PC-3 (cell line): ENCODE measurements at regions not wholly inside any gene's neighbourhood (a gene's known extent, or its start where the extent isn't known, plus 50 kb on each side); places are given as distances from the start of the nearest gene placed in this dataset.

Source experiments
- ATAC-seq: fragments of 200-7000 bp; cut with Tn5 transposase; 2 replicates; pipeline ENCODE4 v1.9.1; 2020; ENCODE audit warnings: mild to moderate bottlenecking, moderate library complexity
- BruUV-seq: library from RNA; stranded (reverse); fragments of 400-500 nt; replicated peaks from 2 replicates; lab custom pipeline; 2021; lab: Mats Ljungman, UMichigan
- CTCF ChIA-PET: fragments of 300-600 bp; sonication (Branson Sonifier 250); formaldehyde crosslinking; loops from one replicate; lab custom pipeline; 2022; ENCODE audit warnings: antibody characterized with exemption; lab: Charles Lee
- POLR2A ChIA-PET: fragments of 300-600 bp; sonication (Branson Sonifier 250); formaldehyde crosslinking; loops from one replicate; lab custom pipeline; 2022; ENCODE audit warnings: antibody characterized with exemption; ENCODE audit not compliant: unreplicated experiment; lab: Charles Lee
- DNase-seq: peaks from one replicate; pipeline ENCODE4 v3.0.0-alpha.2; 2015
- H2AFZ ChIP-seq: fragments of 300-600 bp; sonication (generic); 2 replicates; pipeline ENCODE4 v1.6.0; 2016; ENCODE audit warnings: antibody characterized with exemption, low read length
- H3F3A ChIP-seq: fragments of 300-600 bp; sonication (generic); one replicate; pipeline ENCODE4 v1.6.0; 2017; ENCODE audit warnings: antibody characterized with exemption, low read length, control low read depth, mild to moderate bottlenecking; ENCODE audit not compliant: unreplicated experiment
- H3K27ac ChIP-seq: fragments of 300-600 bp; sonication (generic); 2 replicates; pipeline ENCODE4 v1.5.1; 2016; ENCODE audit warnings: mild to moderate bottlenecking, low read length
- H3K27me3 ChIP-seq: fragments of 300-600 bp; sonication (generic); 2 replicates; pipeline ENCODE4 v1.6.1; 2016; ENCODE audit warnings: low read length, mixed read lengths
- H3K36me3 ChIP-seq: fragments of 300-600 bp; sonication (generic); 2 replicates; pipeline ENCODE4 v1.6.1; 2016; ENCODE audit warnings: low read depth, mixed run types, low read length, mixed read lengths
- H3K4me1 ChIP-seq: fragments of 300-600 bp; sonication (generic); 2 replicates; pipeline ENCODE4 v1.5.1; 2016; ENCODE audit warnings: low read length; ENCODE audit not compliant: insufficient read depth
- H3K4me2 ChIP-seq: fragments of 300-600 bp; sonication (generic); 2 replicates; pipeline ENCODE4 v1.6.0; 2016; ENCODE audit warnings: low read length
- H3K4me3 ChIP-seq: fragments of 300-600 bp; sonication (generic); 2 replicates; pipeline ENCODE4 v1.5.1; 2016; ENCODE audit warnings: mild to moderate bottlenecking, low read length, mixed read lengths
- H3K79me2 ChIP-seq: fragments of 300-600 bp; sonication (generic); 2 replicates; pipeline ENCODE4 v1.6.1; 2017; ENCODE audit warnings: low read length, mixed read lengths
- H3K9ac ChIP-seq: fragments of 300-600 bp; sonication (generic); 2 replicates; pipeline ENCODE4 v1.6.0; 2016; ENCODE audit warnings: mild to moderate bottlenecking, low read length
- H3K9me2 ChIP-seq: fragments of 300-600 bp; sonication (generic); replicated peaks from 2 replicates; pipeline ENCODE4 v1.6.1; 2016; ENCODE audit warnings: mixed run types, low read length, mixed read lengths
- H3K9me3 ChIP-seq: fragments of 300-600 bp; sonication (generic); 2 replicates; pipeline ENCODE4 v1.6.1; 2016; ENCODE audit warnings: low read length, mixed read lengths
- H4K20me1 ChIP-seq: fragments of 300-600 bp; sonication (generic); 2 replicates; pipeline ENCODE4 v1.6.1; 2016; ENCODE audit warnings: low read length, mixed read lengths
- EZH2 ChIP-seq: fragments of 300-600 bp; sonication (generic); IDR thresholded peaks from one replicate; pipeline ENCODE4 v1.6.1; 2017; ENCODE audit warnings: antibody characterized with exemption, mild to moderate bottlenecking, low read length; ENCODE audit not compliant: unreplicated experiment
- EZH2phosphoT487 ChIP-seq: fragments of 300-600 bp; sonication (generic); IDR thresholded peaks from 2 replicates; pipeline ENCODE4 v1.6.1; 2018; ENCODE audit warnings: mild to moderate bottlenecking, antibody characterized with exemption, low read length, borderline replicate concordance
- intact Hi-C: fragments of 100-400 bp; cut with micrococcal nuclease; formaldehyde crosslinking; loops from 2 replicates; pipeline ENCODE4 v1.9.0; 2023
- TF ChIP-seq, protein P1 (sequence below): fragments of 300-600 bp; sonication (generic); conservative IDR thresholded peaks from 2 replicates; pipeline ENCODE4 v1.5.1; 2017; ENCODE audit warnings: antibody characterized with exemption, low read depth, mild to moderate bottlenecking, low read length

DNA sequence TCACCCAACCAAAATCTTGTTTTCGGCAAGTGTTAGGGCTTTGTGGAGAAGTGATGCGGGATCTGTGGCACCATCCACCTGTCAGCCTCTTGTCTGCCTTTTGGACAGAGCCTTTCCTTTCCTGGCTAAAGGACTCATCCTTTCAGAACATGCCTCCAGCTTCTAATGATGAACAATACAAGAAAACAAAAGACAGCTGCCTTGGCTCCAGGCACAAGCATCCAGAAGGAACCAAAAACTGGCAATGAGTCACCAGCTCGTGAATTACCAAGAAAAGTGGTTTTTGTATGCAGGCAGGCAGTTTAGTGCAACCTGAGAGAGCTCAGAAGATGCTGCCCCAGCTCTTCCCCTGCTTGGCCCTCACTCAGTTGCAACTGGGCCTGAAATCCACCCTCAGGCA is 84.6 kb upstream of the NAMPT start:
- Histone ChIP-seq H4K20me1 (no peaks in the 10 kb centered on the region), H3F3A (no peaks in the 10 kb centered on the region), H3K27ac (no peak overlapping the region), H3K36me3 (no peaks in the 10 kb centered on the region), H3K4me3 (no peak overlapping the region), H3K4me1 (peaks cover 9% of the 10 kb centered on the region), H3K9ac (no peak overlapping the region), H3K4me2 (no peak overlapping the region), H3K79me2 (no peaks in the 10 kb centered on the region), H3K9me3 (no peaks in the 10 kb centered on the region), H2AFZ (no peak overlapping the region), H3K9me2 (no peaks in the 10 kb centered on the region), H3K27me3 (no peaks in the 10 kb centered on the region)
- DNase-seq: peak; percentile 68
- intact Hi-C loops: no loop called here
- ATAC-seq: peak; percentile 76
- ChIA-PET CTCF (no interaction called here), POLR2A (interaction anchor here (0.7 kb wide), 1 partner anchor 310 kb away, joined by 5 read pairs; no protein-coding TSS in a partner anchor)
- TF ChIP-seq EZH2phosphoT487: no peak
- no peak for TF ChIP-seq EZH2
- TF ChIP-seq, protein P1, sequence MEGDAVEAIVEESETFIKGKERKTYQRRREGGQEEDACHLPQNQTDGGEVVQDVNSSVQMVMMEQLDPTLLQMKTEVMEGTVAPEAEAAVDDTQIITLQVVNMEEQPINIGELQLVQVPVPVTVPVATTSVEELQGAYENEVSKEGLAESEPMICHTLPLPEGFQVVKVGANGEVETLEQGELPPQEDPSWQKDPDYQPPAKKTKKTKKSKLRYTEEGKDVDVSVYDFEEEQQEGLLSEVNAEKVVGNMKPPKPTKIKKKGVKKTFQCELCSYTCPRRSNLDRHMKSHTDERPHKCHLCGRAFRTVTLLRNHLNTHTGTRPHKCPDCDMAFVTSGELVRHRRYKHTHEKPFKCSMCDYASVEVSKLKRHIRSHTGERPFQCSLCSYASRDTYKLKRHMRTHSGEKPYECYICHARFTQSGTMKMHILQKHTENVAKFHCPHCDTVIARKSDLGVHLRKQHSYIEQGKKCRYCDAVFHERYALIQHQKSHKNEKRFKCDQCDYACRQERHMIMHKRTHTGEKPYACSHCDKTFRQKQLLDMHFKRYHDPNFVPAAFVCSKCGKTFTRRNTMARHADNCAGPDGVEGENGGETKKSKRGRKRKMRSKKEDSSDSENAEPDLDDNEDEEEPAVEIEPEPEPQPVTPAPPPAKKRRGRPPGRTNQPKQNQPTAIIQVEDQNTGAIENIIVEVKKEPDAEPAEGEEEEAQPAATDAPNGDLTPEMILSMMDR: no peak
- BruUV-seq: no TSS peak

DNA sequence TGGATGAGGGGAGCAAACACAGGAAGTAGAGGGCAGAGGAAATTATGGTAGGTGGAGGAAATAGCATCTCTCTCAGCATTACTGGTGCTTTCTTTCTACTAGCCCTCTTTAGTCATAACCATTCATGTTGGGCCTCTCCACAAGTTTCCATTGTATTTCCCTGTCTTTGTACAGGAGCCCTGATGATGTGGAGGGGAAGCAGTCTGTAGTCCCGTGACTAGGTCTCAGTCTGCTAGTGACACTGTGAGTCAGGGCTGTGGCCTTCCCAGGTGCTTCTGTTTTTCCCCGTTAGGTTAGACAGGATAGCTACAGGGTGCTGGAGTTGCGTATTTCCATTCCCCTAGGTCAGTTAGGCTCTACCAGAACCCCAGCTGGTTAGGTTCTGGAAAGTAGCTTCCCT is 82.9 kb upstream of the NAMPT start:
- H3K4me1 ChIP-seq: peaks cover 9% of the 10 kb centered on the region
- CTCF ChIA-PET: no interaction called here
- no peak overlapping the region for H2AFZ ChIP-seq
- H3K27ac ChIP-seq: no peak overlapping the region
- no peak overlapping the region for H3K4me2 ChIP-seq
- no peaks in the 10 kb centered on the region for H4K20me1 ChIP-seq
- H3K79me2 ChIP-seq: no peaks in the 10 kb centered on the region
- no peaks in the 10 kb centered on the region for H3F3A ChIP-seq
- no peak overlapping the region for H3K4me3 ChIP-seq
- no TSS peak for BruUV-seq
- DNase-seq: no peak
- POLR2A ChIA-PET: no interaction called here
- TF ChIP-seq EZH2 (no peak), EZH2phosphoT487 (no peak)
- TF ChIP-seq, protein P1: no peak
- intact Hi-C loops: loop anchor here (1.0 kb wide), 1 partner anchor 189 kb away; no protein-coding TSS in a partner anchor
- H3K9ac ChIP-seq: no peak overlapping the region
- no peaks in the 10 kb centered on the region for H3K36me3 ChIP-seq
- no peaks in the 10 kb centered on the region for H3K9me3 ChIP-seq
- no peaks in the 10 kb centered on the region for H3K9me2 ChIP-seq
- ATAC-seq: no peak
- no peaks in the 10 kb centered on the region for H3K27me3 ChIP-seq

DNA sequence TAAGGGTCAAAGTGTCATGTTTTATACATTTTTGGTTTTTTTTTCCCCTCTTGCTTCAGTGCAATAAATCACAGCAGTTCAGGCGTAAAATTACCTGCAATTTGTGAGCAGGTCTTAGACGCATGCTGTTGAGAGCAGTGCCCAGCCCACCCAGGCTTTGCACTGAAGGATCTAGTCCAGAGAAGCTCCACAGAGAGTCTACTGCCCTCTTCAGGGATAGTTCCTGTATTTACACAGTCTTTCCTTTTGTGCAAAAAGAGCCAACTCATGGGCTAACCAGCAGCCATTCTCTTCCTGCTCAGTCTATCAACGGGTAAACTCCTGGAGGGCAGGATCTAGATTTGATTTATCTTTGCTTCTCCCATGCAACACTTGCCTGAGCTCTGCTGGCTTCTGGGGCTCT is 82.2 kb upstream of the NAMPT start:
- H3F3A ChIP-seq: no peaks in the 10 kb centered on the region
- no peak overlapping the region for H3K9ac ChIP-seq
- DNase-seq (peak; percentile 57), ATAC-seq (peak; percentile 65)
- no peaks in the 10 kb centered on the region for H3K79me2 ChIP-seq
- intact Hi-C loops: loop anchor here (1.0 kb wide), 1 partner anchor 189 kb away; no protein-coding TSS in a partner anchor
- TF ChIP-seq EZH2 (no peak), EZH2phosphoT487 (no peak)
- TF ChIP-seq, protein P1: peak; percentile 66
- no TSS peak for BruUV-seq
- no peak overlapping the region for H2AFZ ChIP-seq
- no peaks in the 10 kb centered on the region for H3K36me3 ChIP-seq
- CTCF ChIA-PET: no interaction called here
- no peaks in the 10 kb centered on the region for H3K9me2 ChIP-seq
- no peak overlapping the region for H3K4me2 ChIP-seq
- H3K27me3 ChIP-seq: no peaks in the 10 kb centered on the region
- H3K4me3 ChIP-seq: no peak overlapping the region
- H4K20me1 ChIP-seq: no peaks in the 10 kb centered on the region
- H3K4me1 ChIP-seq: peaks cover 9% of the 10 kb centered on the region
- POLR2A ChIA-PET: no interaction called here
- H3K9me3 ChIP-seq: no peaks in the 10 kb centered on the region
- H3K27ac ChIP-seq: no peak overlapping the region
